Forelimb muscle (tissue), 1 donor: ENCODE measurements at regions not wholly inside any gene's neighbourhood (a gene's known extent, or its start where the extent isn't known, plus 50 kb on each side); places are given as distances from the start of the nearest gene placed in this dataset.

Source experiments
- DNase-seq: peaks from one replicate; pipeline ENCODE4 v3.0.0-alpha.2; 2013; ENCODE audit warnings: low read depth

DNA sequence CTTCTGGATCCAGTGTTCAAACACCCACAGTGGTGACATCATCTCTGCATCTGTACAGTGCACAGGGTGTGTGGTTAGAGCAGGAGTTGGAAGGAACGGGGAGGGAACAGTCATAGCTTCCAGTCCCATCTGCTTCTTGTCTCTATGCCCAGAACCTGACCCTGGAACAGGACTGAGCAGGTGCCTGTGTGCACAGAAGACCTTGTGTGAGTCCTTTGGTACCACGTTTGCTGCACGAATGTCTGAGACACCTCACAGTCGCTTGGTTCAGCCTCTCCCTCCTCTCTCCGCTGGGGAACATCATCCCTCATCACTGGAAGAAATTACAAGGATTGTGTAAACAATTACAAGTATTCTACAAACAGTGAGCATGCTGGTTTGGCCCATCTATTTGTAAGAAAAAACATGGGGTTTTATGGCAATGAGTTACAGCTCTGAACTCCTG lies 243.0 kb upstream of the KLF6 start:
- DNase-seq, result no peak

DNA sequence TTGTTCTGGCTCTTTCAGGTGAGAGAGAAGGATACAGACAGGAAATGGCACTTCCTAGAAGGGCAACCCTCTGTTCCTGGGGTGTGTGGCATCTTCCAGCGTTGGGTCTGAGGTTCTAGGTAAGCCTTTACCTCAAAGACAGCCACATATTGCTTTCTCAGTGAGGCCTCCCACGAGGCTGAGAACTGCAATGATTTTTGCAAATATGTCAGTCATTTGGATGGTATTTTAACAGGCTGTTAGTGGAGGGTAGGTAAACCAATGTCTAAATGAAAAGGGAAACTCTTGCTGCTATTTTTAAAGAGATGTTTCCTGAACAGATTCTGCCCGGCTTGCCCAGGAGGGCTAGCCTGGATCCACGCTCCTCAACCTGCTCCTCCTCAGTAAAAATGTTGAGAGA lies 240.3 kb upstream of the KLF6 start:
- no peak for DNase-seq

DNA sequence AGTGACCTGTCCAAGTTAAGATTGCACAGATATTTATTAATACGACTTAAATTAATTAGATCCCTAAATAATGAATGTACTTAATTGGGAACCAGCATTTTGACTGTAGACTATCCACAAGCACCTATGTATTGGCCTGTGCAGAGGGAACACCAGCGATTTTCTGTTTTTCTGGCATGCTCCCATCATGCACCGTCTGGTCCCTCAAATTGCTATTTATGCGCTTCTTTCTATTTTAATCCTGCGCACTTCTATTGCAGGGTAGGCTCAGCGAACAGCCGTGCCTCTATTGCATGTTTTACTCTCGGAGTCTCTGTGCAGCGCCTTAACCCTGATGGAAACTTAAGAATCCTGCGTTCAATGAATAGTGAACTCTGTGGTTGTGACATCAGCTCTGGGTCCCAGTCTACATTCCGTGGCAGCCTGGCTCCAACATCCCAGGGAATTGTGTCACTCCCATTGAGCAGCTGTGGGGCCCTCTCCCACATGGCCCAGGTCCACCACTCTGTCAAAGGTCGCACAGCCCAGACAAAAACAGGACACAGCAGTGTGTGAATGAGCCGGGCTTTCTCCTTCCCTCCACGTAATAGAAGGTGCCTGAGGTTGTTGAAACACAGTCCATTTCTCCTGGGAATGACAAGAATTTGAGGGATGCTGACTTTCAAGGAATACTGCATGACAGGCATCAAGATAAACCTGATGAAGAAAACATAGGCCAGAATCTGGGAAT lies 239.7 kb upstream of the KLF6 start:
- no peak for DNase-seq

DNA sequence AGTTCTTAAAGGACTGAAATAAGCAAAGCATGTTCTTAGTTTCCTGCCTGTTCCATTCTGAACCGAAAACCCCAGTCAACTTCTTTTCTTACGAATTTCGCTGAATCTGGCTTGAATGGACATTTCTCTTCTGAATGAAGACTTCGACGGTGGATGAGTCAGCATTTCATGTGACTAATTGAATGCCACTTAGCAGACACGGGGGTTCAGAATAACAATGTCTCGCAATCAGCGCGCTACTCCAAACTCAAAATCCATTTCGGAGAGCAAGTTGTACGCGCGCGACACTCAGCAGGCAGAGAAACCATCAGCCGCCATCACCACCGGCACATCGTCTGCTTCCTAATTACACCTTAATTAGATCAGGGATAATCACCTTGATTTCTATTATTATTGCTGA lies 239.0 kb upstream of the KLF6 start:
- DNase-seq, result no peak

- no peak for DNase-seq
Observed at GRCh38 chr10:4022473-4022872, 237.5 kb upstream of the KLF6 start.

DNA sequence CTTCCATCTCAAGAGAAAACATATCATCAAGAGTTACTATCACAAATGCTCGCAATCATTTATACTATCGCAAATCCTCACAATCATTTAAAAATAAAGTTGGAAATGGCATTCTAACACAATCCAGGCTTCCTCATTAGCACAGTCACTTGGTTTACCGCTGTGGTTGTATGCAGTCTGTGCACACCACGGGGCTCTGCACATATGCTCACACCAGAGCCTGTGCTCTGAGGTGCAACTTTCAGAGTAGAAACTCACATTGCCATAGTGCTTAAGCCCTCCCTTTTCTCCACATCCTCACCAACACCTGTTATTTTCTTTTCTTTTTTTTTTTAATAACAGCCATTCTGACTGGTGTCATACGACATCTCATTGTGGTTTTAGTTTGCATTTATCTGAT lies 235.6 kb upstream of the KLF6 start:
- no peak for DNase-seq

DNA sequence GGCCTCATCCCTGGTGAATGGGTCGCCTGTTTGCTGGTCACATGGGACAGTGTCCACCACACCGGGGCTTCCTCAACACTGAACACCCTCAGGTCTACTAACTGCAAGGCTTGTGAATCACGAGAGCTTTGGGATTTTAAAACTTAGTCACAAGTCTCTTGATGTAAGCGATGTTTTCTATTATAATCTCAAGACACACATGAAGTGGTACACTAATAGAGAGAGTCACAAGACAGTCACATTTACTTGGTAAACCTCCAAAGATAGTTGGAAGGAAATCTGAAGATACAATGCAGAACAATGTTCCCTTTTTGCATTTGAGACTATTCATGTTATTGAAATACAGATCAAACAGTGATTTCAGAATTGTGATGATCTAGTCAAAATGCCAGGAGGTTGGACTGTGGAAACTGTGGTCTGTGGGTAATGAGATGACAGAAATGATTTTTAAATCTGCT lies 233.1 kb upstream of the KLF6 start:
- no peak for DNase-seq

DNA sequence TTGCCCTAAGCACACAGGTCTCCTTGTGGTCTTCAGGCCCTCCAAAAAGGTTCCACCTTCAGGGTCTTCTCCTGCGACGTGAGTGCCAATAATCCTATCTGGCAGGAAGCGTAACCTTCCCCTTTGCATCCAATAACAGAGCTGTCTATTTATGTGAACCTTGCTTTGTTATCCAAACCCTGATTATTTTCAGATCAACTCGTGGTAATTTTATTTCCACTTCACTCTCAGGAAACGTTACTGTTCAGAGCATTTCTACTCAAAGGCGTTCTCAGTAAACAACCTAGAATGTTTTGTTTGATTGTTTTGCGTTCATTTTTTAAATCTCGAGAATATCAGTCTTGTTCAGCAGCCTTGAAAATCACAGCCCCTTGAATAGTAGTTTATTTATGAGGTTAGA lies 232.3 kb upstream of the KLF6 start:
- no peak for DNase-seq

DNA sequence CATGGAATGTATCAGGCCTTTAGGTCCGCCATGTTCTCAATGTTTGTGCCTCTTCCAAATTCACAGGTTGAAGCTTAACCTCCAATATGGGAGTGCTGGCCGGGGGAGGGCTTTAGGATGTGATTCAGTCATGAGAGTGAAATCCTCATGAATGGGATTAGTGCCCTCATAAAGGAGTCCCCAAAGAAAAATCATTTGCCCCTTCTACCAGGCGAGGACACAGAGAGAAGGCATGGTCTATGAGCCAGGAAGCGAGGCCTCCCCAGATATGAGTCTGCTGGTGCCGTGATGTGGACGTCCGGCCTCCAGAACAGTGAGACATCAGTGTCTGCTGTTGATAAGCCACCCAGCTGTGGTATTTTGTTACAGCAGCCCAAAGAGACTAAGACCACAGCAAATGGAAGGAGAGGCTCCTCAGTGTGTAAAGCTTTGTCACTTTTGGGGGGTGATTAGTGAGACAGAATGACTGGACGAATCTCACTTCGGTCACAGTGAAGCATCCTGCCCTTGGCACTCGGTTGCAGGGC lies 231.3 kb upstream of the KLF6 start:
- no peak for DNase-seq

- DNase-seq, result no peak
Observed at GRCh38 chr10:4013651-4014121, 228.7 kb upstream of the KLF6 start.

- DNase-seq, result no peak
Observed at GRCh38 chr10:4012848-4013247, 227.8 kb upstream of the KLF6 start.

- DNase-seq, result no peak
Observed at GRCh38 chr10:4011136-4011812, 226.3 kb upstream of the KLF6 start.

DNA sequence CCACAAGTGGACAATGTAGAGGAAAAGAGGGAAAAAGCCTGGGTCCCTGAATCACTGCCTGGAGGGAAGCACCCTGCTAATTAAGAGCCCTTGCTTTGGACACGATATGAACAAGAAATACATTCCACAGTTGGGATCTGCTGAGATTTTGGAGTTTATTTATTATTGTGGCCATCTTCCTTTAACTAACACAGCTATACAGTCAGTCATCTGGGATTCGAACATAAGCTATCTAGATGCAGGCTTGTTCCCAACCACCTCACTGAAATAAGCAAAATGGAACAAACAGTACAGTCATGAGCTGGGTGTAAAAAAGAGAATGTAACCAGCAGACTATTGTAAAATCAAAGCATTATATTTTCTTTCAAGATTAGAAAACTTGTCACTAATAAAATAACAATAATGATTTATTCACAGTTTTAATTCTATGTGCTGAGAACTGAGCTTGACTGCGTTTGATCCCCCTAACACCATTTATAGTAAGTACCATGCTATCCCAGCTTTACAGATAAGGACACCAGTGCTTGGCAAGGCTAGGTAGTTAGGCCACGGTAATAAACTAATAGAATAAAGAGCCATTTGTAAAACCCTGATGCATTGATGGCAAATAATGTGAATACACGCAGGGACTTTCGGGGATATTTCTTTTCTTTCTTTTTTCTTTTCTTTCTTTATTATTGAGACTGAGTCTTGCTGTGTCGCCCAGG lies 223.8 kb upstream of the KLF6 start:
- no peak for DNase-seq

DNA sequence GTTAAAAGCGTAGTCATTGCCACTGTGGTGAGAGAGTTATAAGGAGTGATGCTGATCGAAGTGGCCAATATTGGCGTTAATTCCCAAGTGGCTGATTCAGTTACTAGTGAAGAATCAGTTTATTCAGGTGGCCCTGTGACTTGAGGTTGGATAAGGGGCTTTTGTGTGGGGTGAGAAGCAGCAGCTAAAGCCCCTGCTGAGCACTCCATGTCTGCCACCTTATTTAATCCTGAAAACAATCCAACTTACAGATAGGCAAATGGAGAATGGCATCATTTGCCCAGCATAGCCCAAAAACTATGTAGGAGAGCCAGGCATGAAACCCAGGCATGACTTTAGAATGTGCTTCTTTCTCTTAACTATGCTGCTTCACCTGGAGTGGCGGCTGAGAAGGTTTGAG lies 222.8 kb upstream of the KLF6 start:
- no peak for DNase-seq

GRCh38 chr10:4006858-4007257 lies 221.8 kb upstream of the KLF6 start:
- no peak for DNase-seq

- no peak for DNase-seq
Observed at GRCh38 chr10:4006051-4006450, 221.0 kb upstream of the KLF6 start.

DNA sequence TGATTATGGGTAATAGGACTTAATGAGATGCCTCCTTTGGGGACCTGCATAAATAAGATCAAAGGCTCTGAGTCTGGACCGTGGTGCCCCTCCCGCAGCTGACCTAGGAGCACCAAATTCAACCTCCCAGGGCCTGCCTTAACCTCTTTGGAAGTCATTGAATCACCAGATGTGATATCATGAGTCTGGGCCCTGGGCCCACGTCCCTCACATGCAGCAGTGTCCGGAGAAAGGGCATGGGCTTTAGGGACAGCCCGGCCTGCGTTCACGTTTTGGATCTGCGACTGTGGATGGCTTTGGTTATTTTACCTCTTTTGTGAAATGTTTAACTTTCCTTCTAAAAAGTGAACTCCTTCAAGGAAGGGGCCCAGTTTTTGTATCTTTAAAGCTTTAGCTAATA lies 220.0 kb upstream of the KLF6 start:
- no peak for DNase-seq

GRCh38 chr10:4004144-4004543 lies 219.1 kb upstream of the KLF6 start:
- DNase-seq, result no peak

DNA sequence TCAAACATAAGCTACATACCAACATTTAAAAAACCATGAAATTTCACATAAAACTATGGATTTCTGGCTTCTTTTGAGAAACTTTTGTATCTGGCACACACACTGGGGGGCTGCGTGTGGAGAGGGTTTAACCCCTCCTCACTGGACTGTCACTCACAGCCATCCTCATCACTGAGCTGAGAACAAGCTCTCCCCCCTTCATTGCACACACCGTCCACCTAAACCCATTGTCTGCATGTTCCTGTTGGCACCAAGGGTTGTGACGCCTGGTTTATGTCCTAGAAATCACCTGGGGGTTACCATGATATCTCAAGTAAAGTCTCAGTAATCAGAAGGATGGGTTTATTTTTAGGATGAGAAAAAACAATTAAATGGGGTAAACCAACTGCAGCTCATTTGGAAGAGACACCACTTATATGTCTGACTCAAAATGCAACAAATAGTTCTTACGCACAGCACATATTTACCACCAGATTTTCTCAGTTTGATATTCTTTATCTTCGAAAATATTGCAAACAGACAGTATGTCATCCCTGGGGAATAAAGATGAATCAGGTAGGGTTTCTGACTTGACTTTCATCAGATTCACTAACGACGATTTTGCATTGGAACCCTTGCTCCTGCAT lies 218.5 kb upstream of the KLF6 start:
- no peak for DNase-seq

- DNase-seq, result no peak
Observed at GRCh38 chr10:4001811-4002210, 216.8 kb upstream of the KLF6 start.

- DNase-seq, result no peak
Observed at GRCh38 chr10:3999642-4000041, 214.6 kb upstream of the KLF6 start.

GRCh38 chr10:3996697-3997096 lies 211.7 kb upstream of the KLF6 start:
- DNase-seq, result no peak
